A673 (cell line): ENCODE measurements at regions not wholly inside any gene's neighbourhood (a gene's known extent, or its start where the extent isn't known, plus 50 kb on each side); places are given as distances from the start of the nearest gene placed in this dataset.
"Not testable (repeated sequence)": the region's sequence is repeated elsewhere in the genome, so short reads cannot be mapped to it uniquely, and the experiment has no call there.

Experiments used
- BruUV-seq: library from RNA; stranded (reverse); fragments of 400-500 nt; replicated peaks from 2 replicates; lab custom pipeline; 2021; lab: Mats Ljungman, UMichigan
- CTCF ChIA-PET: fragments of 300-600 bp; sonication (Branson Sonifier 250); formaldehyde crosslinking; loops from one replicate; lab custom pipeline; 2022; ENCODE audit warnings: antibody characterized with exemption; lab: Charles Lee
- POLR2A ChIA-PET: fragments of 300-600 bp; sonication (Branson Sonifier 250); formaldehyde crosslinking; loops from one replicate; lab custom pipeline; 2022; ENCODE audit warnings: antibody characterized with exemption; ENCODE audit not compliant: low non-redundant PET; lab: Charles Lee
- DNase-seq: peaks from one replicate; pipeline ENCODE4 v3.0.0-alpha.2; 2015; ENCODE audit warnings: low spot score
- H3K27ac ChIP-seq: fragments of 200-600 bp; sonication (generic); 2 replicates; pipeline ENCODE4 v1.5.1; 2016; ENCODE audit warnings: mixed run types, low read depth, mild to moderate bottlenecking, mixed read lengths, antibody characterized with exemption, low read length; ENCODE audit not compliant: poor library complexity, severe bottlenecking
- H3K27me3 ChIP-seq: fragments of 200-600 bp; sonication (generic); replicated peaks from 2 replicates; pipeline ENCODE4 v1.6.1; 2017; ENCODE audit warnings: mixed run types, low read depth, mild to moderate bottlenecking, mixed read lengths, antibody characterized with exemption, low read length; ENCODE audit not compliant: insufficient read depth, poor library complexity
- H3K36me3 ChIP-seq: fragments of 200-600 bp; sonication (generic); 2 replicates; pipeline ENCODE4 v1.6.1; 2016; ENCODE audit warnings: mixed run types, mild to moderate bottlenecking, mixed read lengths, antibody characterized with exemption, low read length; ENCODE audit not compliant: insufficient read depth, poor library complexity, severe bottlenecking
- H3K4me1 ChIP-seq: fragments of 200-600 bp; sonication (generic); 2 replicates; pipeline ENCODE4 v1.6.1; 2017; ENCODE audit warnings: mixed run types, mild to moderate bottlenecking, mixed read lengths, antibody characterized with exemption, low read length; ENCODE audit not compliant: insufficient read depth, poor library complexity, severe bottlenecking
- H3K4me3 ChIP-seq: fragments of 200-600 bp; sonication (generic); 2 replicates; pipeline ENCODE4 v1.5.1; 2016; ENCODE audit warnings: low read depth, mixed run types, mild to moderate bottlenecking, mixed read lengths, low read length; ENCODE audit not compliant: poor library complexity, severe bottlenecking
- H3K9me3 ChIP-seq: fragments of 200-600 bp; sonication (generic); 2 replicates; pipeline ENCODE4 v1.6.1; 2016; ENCODE audit warnings: mixed run types, low read depth, mild to moderate bottlenecking, mixed read lengths, antibody characterized with exemption, low read length; ENCODE audit not compliant: poor library complexity, severe bottlenecking
- EZH2 ChIP-seq: fragments of 200-600 bp; sonication (generic); IDR thresholded peaks from 2 replicates; pipeline ENCODE4 v1.6.1; 2017; ENCODE audit warnings: borderline replicate concordance, low read depth, mild to moderate bottlenecking, mixed read lengths, antibody characterized with exemption, low read length; ENCODE audit not compliant: poor library complexity, severe bottlenecking
- intact Hi-C: fragments of 100-400 bp; cut with micrococcal nuclease; formaldehyde crosslinking; loops from one replicate; pipeline ENCODE4 v1.10.0; 2022; ENCODE audit not compliant: unreplicated experiment
- TF ChIP-seq, protein P1 (sequence below): fragments of 300-800, 200-600 bp; sonication (generic); conservative IDR thresholded peaks from 2 replicates; pipeline ENCODE4 v1.5.1; 2017; ENCODE audit warnings: low read depth, mild to moderate bottlenecking, antibody characterized with exemption, low read length, moderate library complexity, mixed read lengths

DNA sequence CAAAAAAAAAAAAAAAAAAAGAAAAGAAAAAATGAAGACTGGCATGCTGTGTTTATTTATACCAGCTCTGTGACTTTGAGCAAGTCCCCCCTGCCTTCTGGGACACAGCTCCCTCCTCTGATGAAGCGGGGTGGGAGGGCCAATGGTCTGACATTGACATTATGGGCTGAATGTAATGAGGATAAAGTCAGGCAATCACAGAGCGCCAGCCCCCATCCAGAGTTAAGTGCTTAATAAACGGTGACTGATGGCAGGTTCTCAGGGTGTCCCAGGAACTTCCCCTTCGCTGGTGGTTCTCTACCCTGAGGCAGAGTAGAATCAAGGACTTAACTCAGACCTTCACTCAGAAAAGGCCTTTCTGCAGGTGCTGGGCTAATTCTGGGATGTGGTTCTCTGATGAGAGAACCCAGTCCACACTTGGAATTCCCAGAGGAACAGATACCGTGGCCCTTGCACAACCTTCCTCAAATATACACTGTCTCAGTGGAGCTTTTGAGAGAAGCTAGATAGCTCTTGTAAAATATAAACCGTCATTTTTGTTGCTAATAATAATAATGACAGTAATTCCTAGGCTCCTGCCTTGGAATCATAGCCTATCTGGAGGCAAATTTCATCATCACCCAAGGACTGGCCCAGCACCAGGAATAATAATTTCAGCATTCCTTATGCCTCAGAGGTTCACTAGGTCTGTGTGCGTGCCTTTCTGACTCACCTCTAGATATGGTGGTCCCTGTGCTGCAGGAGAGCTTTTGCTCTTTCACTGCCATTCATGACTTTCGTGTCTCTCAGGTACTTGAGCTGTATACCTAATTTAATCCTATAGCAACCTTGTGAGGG is 115.8 kb downstream of the RPLP1 start:
- Histone ChIP-seq H3K27ac (no peak overlapping the region), H3K36me3 (no peaks in the 10 kb centered on the region), H3K4me1 (no peaks in the 10 kb centered on the region), H3K4me3 (no peak overlapping the region), H3K27me3 (no peaks in the 10 kb centered on the region), H3K9me3 (no peaks in the 10 kb centered on the region)
- POLR2A ChIA-PET, result no interaction called here
- no TSS peak for BruUV-seq
- intact Hi-C loops, result no loop called here
- CTCF ChIA-PET, result no interaction called here
- TF ChIP-seq, protein P1, sequence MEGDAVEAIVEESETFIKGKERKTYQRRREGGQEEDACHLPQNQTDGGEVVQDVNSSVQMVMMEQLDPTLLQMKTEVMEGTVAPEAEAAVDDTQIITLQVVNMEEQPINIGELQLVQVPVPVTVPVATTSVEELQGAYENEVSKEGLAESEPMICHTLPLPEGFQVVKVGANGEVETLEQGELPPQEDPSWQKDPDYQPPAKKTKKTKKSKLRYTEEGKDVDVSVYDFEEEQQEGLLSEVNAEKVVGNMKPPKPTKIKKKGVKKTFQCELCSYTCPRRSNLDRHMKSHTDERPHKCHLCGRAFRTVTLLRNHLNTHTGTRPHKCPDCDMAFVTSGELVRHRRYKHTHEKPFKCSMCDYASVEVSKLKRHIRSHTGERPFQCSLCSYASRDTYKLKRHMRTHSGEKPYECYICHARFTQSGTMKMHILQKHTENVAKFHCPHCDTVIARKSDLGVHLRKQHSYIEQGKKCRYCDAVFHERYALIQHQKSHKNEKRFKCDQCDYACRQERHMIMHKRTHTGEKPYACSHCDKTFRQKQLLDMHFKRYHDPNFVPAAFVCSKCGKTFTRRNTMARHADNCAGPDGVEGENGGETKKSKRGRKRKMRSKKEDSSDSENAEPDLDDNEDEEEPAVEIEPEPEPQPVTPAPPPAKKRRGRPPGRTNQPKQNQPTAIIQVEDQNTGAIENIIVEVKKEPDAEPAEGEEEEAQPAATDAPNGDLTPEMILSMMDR, result no peak
- no peak for TF ChIP-seq EZH2
- DNase-seq, result no peak

DNA sequence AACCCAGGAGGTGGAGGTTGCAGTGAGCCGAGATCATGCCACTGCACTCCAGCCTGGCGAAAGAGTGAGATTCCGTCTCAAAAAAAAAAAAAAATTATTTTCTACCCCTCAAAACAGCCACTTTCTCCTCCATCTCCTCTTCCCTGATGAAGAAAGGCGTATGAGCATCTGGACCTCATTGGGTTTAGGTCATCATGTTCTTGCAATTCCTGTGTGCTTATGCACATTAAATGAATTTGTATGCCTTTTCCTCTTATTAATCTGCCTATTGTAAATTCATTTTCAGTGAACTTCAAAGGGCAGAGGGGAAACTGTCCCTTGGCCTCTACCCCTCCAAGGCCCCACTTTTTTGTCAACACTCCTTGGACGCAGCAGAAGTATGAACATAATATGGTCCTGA is 117.8 kb downstream of the RPLP1 start:
- no TSS peak for BruUV-seq
- Histone ChIP-seq H3K36me3 (no peaks in the 10 kb centered on the region), H3K27me3 (no peaks in the 10 kb centered on the region), H3K9me3 (no peaks in the 10 kb centered on the region), H3K4me3 (no peak overlapping the region), H3K27ac (no peak overlapping the region), H3K4me1 (no peaks in the 10 kb centered on the region)
- intact Hi-C loops, result loop anchor here (10.0 kb wide), 1 partner anchor 914 kb away; no protein-coding TSS in a partner anchor
- TF ChIP-seq EZH2, result no peak
- POLR2A ChIA-PET, result no interaction called here
- CTCF ChIA-PET, result no interaction called here
- DNase-seq, result no peak

DNA sequence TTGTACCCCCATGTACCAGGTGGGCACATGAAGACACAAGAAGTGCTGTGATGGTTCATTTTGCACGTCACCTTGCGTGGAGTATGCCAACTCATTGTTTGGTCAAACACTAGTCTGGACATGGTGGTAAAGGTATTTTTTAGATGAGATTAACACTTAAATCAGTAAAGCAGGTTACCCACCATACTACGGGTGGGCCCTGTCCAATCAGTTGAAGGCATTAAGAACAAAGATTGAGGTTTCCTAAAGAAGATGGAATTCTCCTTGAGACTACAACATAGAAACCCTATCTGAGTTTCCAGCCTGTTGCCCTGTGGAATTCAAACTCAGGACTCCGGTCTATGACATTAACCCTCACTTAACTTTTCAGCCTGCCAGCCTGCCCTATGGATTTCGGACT is 118.4 kb downstream of the RPLP1 start:
- Histone ChIP-seq H3K4me1 (no peaks in the 10 kb centered on the region), H3K27me3 (no peaks in the 10 kb centered on the region), H3K36me3 (no peaks in the 10 kb centered on the region), H3K27ac (no peak overlapping the region), H3K4me3 (no peak overlapping the region), H3K9me3 (no peaks in the 10 kb centered on the region)
- POLR2A ChIA-PET, result no interaction called here
- no peak for DNase-seq
- intact Hi-C loops, result loop anchor here (10.0 kb wide), 1 partner anchor 914 kb away; no protein-coding TSS in a partner anchor
- no peak for TF ChIP-seq EZH2
- TF ChIP-seq, protein P1, result no peak
- no TSS peak for BruUV-seq
- CTCF ChIA-PET, result no interaction called here

DNA sequence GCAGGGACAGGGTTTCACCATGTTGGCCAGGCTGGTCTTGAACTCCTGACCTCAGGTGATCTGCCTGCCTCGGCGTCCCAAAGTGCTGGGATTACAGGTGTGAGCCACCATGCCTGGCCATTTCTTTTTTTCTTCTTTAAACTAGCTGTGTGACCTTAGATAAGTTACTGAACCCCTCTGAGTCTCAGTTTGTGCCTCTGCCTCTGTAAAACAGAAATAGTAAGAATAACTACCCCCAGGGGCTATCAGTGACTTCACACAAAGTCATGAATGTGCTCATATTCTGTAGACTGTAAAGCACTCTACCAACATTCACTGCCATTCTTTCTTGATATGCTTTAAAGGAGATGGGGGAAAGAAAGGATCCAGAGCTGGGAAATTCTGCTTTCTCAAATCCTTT is 120.7 kb downstream of the RPLP1 start:
- intact Hi-C loops, result loop anchor here (10.0 kb wide), 1 partner anchor 912 kb away; no protein-coding TSS in a partner anchor
- POLR2A ChIA-PET, result not testable (repeated sequence)

More for the DNA sequence above, 120.7 kb downstream of the RPLP1 start:
- H3K9me3 ChIP-seq, H3K27ac ChIP-seq, H3K27me3 ChIP-seq, H3K4me3 ChIP-seq, H3K36me3 ChIP-seq, CTCF ChIA-PET, BruUV-seq, H3K4me1 ChIP-seq, DNase-seq: not testable (repeated sequence)
